CD4-positive, alpha-beta memory T cell (primary cell): ENCODE measurements at regions not wholly inside any gene's neighbourhood (a gene's known extent, or its start where the extent isn't known, plus 50 kb on each side); places are given as distances from the start of the nearest gene placed in this dataset.

Experiments
- CTCF ChIA-PET: fragments of 350-600 bp; sonication (Branson Sonifier 250); formaldehyde crosslinking; loops from one replicate; lab custom pipeline; 2021; ENCODE audit warnings: inconsistent platforms; ENCODE audit not compliant: partially characterized antibody; lab: Charles Lee
- POLR2A ChIA-PET: fragments of 350-600 bp; sonication (Branson Sonifier 250); formaldehyde crosslinking; loops from one replicate; lab custom pipeline; 2021; ENCODE audit not compliant: partially characterized antibody; lab: Charles Lee
- DNase-seq, 5 donors: peaks; one replicate each; pipeline versions ENCODE4 v3.0.0 to v3.0.0-alpha.2; 2020 to 2022; ENCODE audit warnings: mixed read lengths in 1 of 5
- H3K27ac ChIP-seq: one replicate; pipeline ENCODE4 v1.7.0; 2013; ENCODE audit warnings: low read depth, low read length
- H3K27me3 ChIP-seq: 2 replicates; pipeline ENCODE4 v1.7.0; 2013; ENCODE audit warnings: mild to moderate bottlenecking, low read length, moderate library complexity; ENCODE audit not compliant: insufficient read depth
- H3K36me3 ChIP-seq: 2 replicates; pipeline ENCODE4 v1.7.0; 2013; ENCODE audit warnings: mild to moderate bottlenecking, low read length, moderate library complexity; ENCODE audit not compliant: insufficient read depth
- H3K4me1 ChIP-seq: 2 replicates; pipeline ENCODE4 v1.7.0; 2013; ENCODE audit warnings: mild to moderate bottlenecking, low read length, moderate library complexity; ENCODE audit not compliant: insufficient read depth
- H3K4me3 ChIP-seq, 2 donors: one replicate each; pipeline ENCODE4 v1.7.0; 2013; ENCODE audit warnings: low read length in 2 of 2, mild to moderate bottlenecking in 1 of 2
- H3K9me3 ChIP-seq, 2 donors: one replicate each; pipeline ENCODE4 v1.7.0; 2013; ENCODE audit warnings: low read length in 2 of 2, control low read depth in 1 of 2; ENCODE audit not compliant: control insufficient read depth in 1 of 2
- H3K27ac Mint-ChIP-seq, 7 donors: one replicate each; pipeline ENCODE4 v1.8.0; 2020 to 2021; ENCODE audit warnings: mixed read lengths in 7 of 7, mild to moderate bottlenecking in 6 of 7, inconsistent platforms in 3 of 7, moderate library complexity in 3 of 7
- H3K27me3 Mint-ChIP-seq, 2 donors: one replicate each; pipeline ENCODE4 v1.8.0; 2020 to 2021; ENCODE audit warnings: mixed read lengths in 2 of 2
- H3K36me3 Mint-ChIP-seq, 2 donors: one replicate each; pipeline ENCODE4 v1.8.0; 2020 to 2021; ENCODE audit warnings: mixed read lengths in 2 of 2, inconsistent platforms in 1 of 2, mild to moderate bottlenecking in 1 of 2
- H3K4me1 Mint-ChIP-seq, 4 donors: one replicate each; pipeline ENCODE4 v1.8.0; 2020 to 2021; ENCODE audit warnings: mixed read lengths in 4 of 4, mild to moderate bottlenecking in 1 of 4
- H3K4me3 Mint-ChIP-seq, 8 donors: one replicate each; pipeline ENCODE4 v1.8.0; 2020 to 2021; ENCODE audit warnings: mixed read lengths in 8 of 8, mild to moderate bottlenecking in 7 of 8, moderate library complexity in 6 of 8, inconsistent platforms in 3 of 8
- H3K9me3 Mint-ChIP-seq, 8 donors: one replicate each; pipeline ENCODE4 v1.8.0; 2020 to 2021; ENCODE audit warnings: mixed read lengths in 8 of 8, mild to moderate bottlenecking in 5 of 8, inconsistent platforms in 3 of 8, moderate library complexity in 1 of 8
- intact Hi-C: fragments of 100-400 bp; cut with micrococcal nuclease; formaldehyde crosslinking; loops from one replicate; pipeline ENCODE4 v1.15.1; 2023

GRCh38 chr12:86379337-86379736, 123.1 kb upstream of the MGAT4C start:
- DNase-seq: no peak
- H3K9me3 Mint-ChIP-seq: peaks cover 2 to 24% (median 11%) of the 10 kb centered on the region in 8 donors
- H3K27me3 ChIP-seq: no peaks in the 10 kb centered on the region
- no peaks in the 10 kb centered on the region for H3K4me1 Mint-ChIP-seq
- ChIA-PET CTCF (no interaction called here), POLR2A (no interaction called here)
- H3K4me3 Mint-ChIP-seq: no peak overlapping the region
- H3K36me3 ChIP-seq: no peaks in the 10 kb centered on the region
- no peak overlapping the region for H3K27ac Mint-ChIP-seq
- no peak overlapping the region for H3K27ac ChIP-seq
- H3K27me3 Mint-ChIP-seq: no peaks in the 10 kb centered on the region
- H3K36me3 Mint-ChIP-seq: no peaks in the 10 kb centered on the region
- peaks cover 0 to 4% of the 10 kb centered on the region in 2 donors for H3K9me3 ChIP-seq
- H3K4me1 ChIP-seq: no peaks in the 10 kb centered on the region
- H3K4me3 ChIP-seq: no peak overlapping the region
- intact Hi-C loops: no loop called here

- POLR2A ChIA-PET: no interaction called here
- intact Hi-C loops: no loop called here
- peaks cover 0 to 12% (median 3%) of the 10 kb centered on the region in 8 donors for H3K9me3 Mint-ChIP-seq
These were observed 119.9 kb upstream of the MGAT4C start for GRCh38 chr12:86376052-86376451.

GRCh38 chr12:86373813-86374212, 117.6 kb upstream of the MGAT4C start:
- Mint-ChIP-seq H3K9me3 (peaks cover 0 to 10% (median 4%) of the 10 kb centered on the region in 8 donors), H3K36me3 (no peaks in the 10 kb centered on the region), H3K27ac (no peak overlapping the region), H3K27me3 (no peaks in the 10 kb centered on the region), H3K4me1 (no peaks in the 10 kb centered on the region), H3K4me3 (no peak overlapping the region)
- CTCF ChIA-PET: no interaction called here
- H3K9me3 ChIP-seq: no peaks in the 10 kb centered on the region
- H3K27me3 ChIP-seq: no peaks in the 10 kb centered on the region
- no peak for DNase-seq
- intact Hi-C loops: no loop called here
- H3K36me3 ChIP-seq: no peaks in the 10 kb centered on the region
- H3K4me1 ChIP-seq: no peaks in the 10 kb centered on the region
- POLR2A ChIA-PET: no interaction called here
- H3K4me3 ChIP-seq: no peak overlapping the region
- H3K27ac ChIP-seq: no peak overlapping the region

More at GRCh38 chr12:86376052-86376451, 119.9 kb upstream of the MGAT4C start:
- H3K36me3 Mint-ChIP-seq: no peaks in the 10 kb centered on the region
- no peak overlapping the region for H3K27ac Mint-ChIP-seq
- no peak for DNase-seq
- Histone ChIP-seq H3K27ac (no peak overlapping the region), H3K27me3 (no peaks in the 10 kb centered on the region), H3K9me3 (no peaks in the 10 kb centered on the region), H3K4me3 (no peak overlapping the region), H3K4me1 (no peaks in the 10 kb centered on the region), H3K36me3 (no peaks in the 10 kb centered on the region)
- H3K4me1 Mint-ChIP-seq: no peaks in the 10 kb centered on the region
- no peaks in the 10 kb centered on the region for H3K27me3 Mint-ChIP-seq
- H3K4me3 Mint-ChIP-seq: no peak overlapping the region
- CTCF ChIA-PET: no interaction called here

GRCh38 chr12:86367137-86367536, 110.9 kb upstream of the MGAT4C start:
- POLR2A ChIA-PET: no interaction called here
- Histone ChIP-seq H3K27ac (no peak overlapping the region), H3K4me3 (no peak overlapping the region), H3K4me1 (no peaks in the 10 kb centered on the region), H3K9me3 (no peaks in the 10 kb centered on the region), H3K27me3 (no peaks in the 10 kb centered on the region), H3K36me3 (no peaks in the 10 kb centered on the region)
- H3K36me3 Mint-ChIP-seq: no peaks in the 10 kb centered on the region
- H3K4me1 Mint-ChIP-seq: no peaks in the 10 kb centered on the region
- CTCF ChIA-PET: no interaction called here
- H3K9me3 Mint-ChIP-seq: peaks cover 0 to 18% (median 4%) of the 10 kb centered on the region in 8 donors
- DNase-seq: no peak
- no peak overlapping the region for H3K4me3 Mint-ChIP-seq
- no peaks in the 10 kb centered on the region for H3K27me3 Mint-ChIP-seq
- intact Hi-C loops: no loop called here
- H3K27ac Mint-ChIP-seq: no peak overlapping the region

GRCh38 chr12:86349196-86349595, 93.0 kb upstream of the MGAT4C start:
- Histone ChIP-seq H3K27me3 (no peaks in the 10 kb centered on the region), H3K36me3 (no peaks in the 10 kb centered on the region), H3K4me1 (no peaks in the 10 kb centered on the region), H3K27ac (no peak overlapping the region), H3K4me3 (no peak overlapping the region), H3K9me3 (no peaks in the 10 kb centered on the region)
- intact Hi-C loops: no loop called here
- no peaks in the 10 kb centered on the region for H3K27me3 Mint-ChIP-seq
- ChIA-PET CTCF (no interaction called here), POLR2A (no interaction called here)
- H3K27ac Mint-ChIP-seq: no peak overlapping the region
- no peak for DNase-seq
- no peak overlapping the region for H3K4me3 Mint-ChIP-seq
- peaks cover 0 to 8% (median 4%) of the 10 kb centered on the region in 8 donors for H3K9me3 Mint-ChIP-seq
- H3K4me1 Mint-ChIP-seq: no peaks in the 10 kb centered on the region
- no peaks in the 10 kb centered on the region for H3K36me3 Mint-ChIP-seq

GRCh38 chr12:86333955-86334522, 77.8 kb upstream of the MGAT4C start:
- H3K36me3 Mint-ChIP-seq: no peaks in the 10 kb centered on the region
- Histone ChIP-seq H3K36me3 (no peaks in the 10 kb centered on the region), H3K4me3 (no peak overlapping the region), H3K4me1 (no peaks in the 10 kb centered on the region), H3K27me3 (no peaks in the 10 kb centered on the region), H3K9me3 (no peaks in the 10 kb centered on the region), H3K27ac (no peak overlapping the region)
- H3K27ac Mint-ChIP-seq: no peak overlapping the region
- intact Hi-C loops: no loop called here
- POLR2A ChIA-PET: no interaction called here
- H3K9me3 Mint-ChIP-seq: peaks cover 0 to 9% (median 2%) of the 10 kb centered on the region in 8 donors
- no peak overlapping the region for H3K4me3 Mint-ChIP-seq
- no peak for DNase-seq
- H3K4me1 Mint-ChIP-seq: no peaks in the 10 kb centered on the region
- CTCF ChIA-PET: no interaction called here
- H3K27me3 Mint-ChIP-seq: no peaks in the 10 kb centered on the region

- no peaks in the 10 kb centered on the region for H3K4me1 ChIP-seq
- no peak overlapping the region for H3K27ac ChIP-seq
- no peak overlapping the region for H3K4me3 Mint-ChIP-seq
- no peaks in the 10 kb centered on the region for H3K9me3 ChIP-seq
- H3K36me3 ChIP-seq: no peaks in the 10 kb centered on the region
- H3K36me3 Mint-ChIP-seq: no peaks in the 10 kb centered on the region
- no peak overlapping the region for H3K27ac Mint-ChIP-seq
- H3K27me3 ChIP-seq: no peaks in the 10 kb centered on the region
- no peaks in the 10 kb centered on the region for H3K4me1 Mint-ChIP-seq
- DNase-seq: no peak
- H3K9me3 Mint-ChIP-seq: peaks cover 0 to 5% (median under 1%) of the 10 kb centered on the region in 8 donors
- no peak overlapping the region for H3K4me3 ChIP-seq
- no peaks in the 10 kb centered on the region for H3K27me3 Mint-ChIP-seq
- ChIA-PET CTCF (no interaction called here), POLR2A (no interaction called here)
- intact Hi-C loops: no loop called here
These were observed 75.3 kb upstream of the MGAT4C start for GRCh38 chr12:86331457-86331856.

GRCh38 chr12:86331012-86331411, 74.8 kb upstream of the MGAT4C start:
- no peaks in the 10 kb centered on the region for H3K4me1 ChIP-seq
- no peak overlapping the region for H3K27ac ChIP-seq
- POLR2A ChIA-PET: no interaction called here
- Mint-ChIP-seq H3K9me3 (peaks cover 0 to 5% (median under 1%) of the 10 kb centered on the region in 8 donors), H3K27me3 (no peaks in the 10 kb centered on the region), H3K4me1 (no peaks in the 10 kb centered on the region), H3K27ac (no peak overlapping the region), H3K36me3 (no peaks in the 10 kb centered on the region), H3K4me3 (no peak overlapping the region)
- CTCF ChIA-PET: no interaction called here
- H3K36me3 ChIP-seq: no peaks in the 10 kb centered on the region
- no peaks in the 10 kb centered on the region for H3K27me3 ChIP-seq
- no peaks in the 10 kb centered on the region for H3K9me3 ChIP-seq
- H3K4me3 ChIP-seq: no peak overlapping the region
- intact Hi-C loops: no loop called here
- DNase-seq: no peak
